Endothelial cell of umbilical vein (primary cell): ENCODE measurements at regions not wholly inside any gene's neighbourhood (a gene's known extent, or its start where the extent isn't known, plus 50 kb on each side); places are given as distances from the start of the nearest gene placed in this dataset.

ENCODE experiments used
- BruUV-seq: library from RNA; stranded (reverse); fragments of 400-500 nt; replicated peaks from 2 replicates; lab custom pipeline; 2021; lab: Mats Ljungman, UMichigan
- CTCF ChIA-PET: fragments of 300-600, 350-600 bp; sonication (Branson Sonifier 250); formaldehyde crosslinking; loops from one replicate; lab custom pipeline; 2021; ENCODE audit warnings: antibody characterized with exemption, inconsistent platforms; lab: Charles Lee
- POLR2A ChIA-PET: fragments of 300-600, 350-600 bp; sonication (Branson Sonifier 250); formaldehyde crosslinking; loops from one replicate; lab custom pipeline; 2021; ENCODE audit warnings: antibody characterized with exemption, inconsistent platforms; lab: Charles Lee
- DNase-seq: peaks from one replicate; pipeline ENCODE4 v3.0.0-alpha.2; 2011; ENCODE audit warnings: low read depth, low spot score
- FAIRE-seq: peaks from 2 replicates; lab custom pipeline; 2011; peaks lifted over from hg19 to GRCh38; lab: Jason Lieb, UNC
- H2AFZ ChIP-seq: 2 replicates; pipeline ENCODE4 v1.6.0; 2012; ENCODE audit warnings: low read depth, low read length, control low read depth, inconsistent platforms
- H3K27ac ChIP-seq: 2 replicates; pipeline ENCODE4 v1.5.1; 2011; ENCODE audit warnings: low read depth, mild to moderate bottlenecking, control low read depth, low read length, moderate library complexity; ENCODE audit not compliant: insufficient read depth
- H3K27me3 ChIP-seq, 2 experiments: 2 replicates each; pipeline versions ENCODE4 v1.6.0 to v1.6.1; 2011; ENCODE audit warnings: low read length in 2 of 2, mixed read lengths in 1 of 2; ENCODE audit not compliant: control insufficient read depth in 2 of 2, insufficient read depth in 2 of 2
- H3K36me3 ChIP-seq, 2 experiments: 2 replicates in 1 of 2; 3 replicates in 1 of 2; pipeline ENCODE4 v1.5.1; 2011; ENCODE audit warnings: low read length in 2 of 2, mild to moderate bottlenecking in 1 of 2, moderate library complexity in 1 of 2; ENCODE audit not compliant: control insufficient read depth in 2 of 2, insufficient read depth in 2 of 2; ENCODE audit errors: extremely low read depth in 1 of 2
- H3K4me1 ChIP-seq: 3 replicates; pipeline ENCODE4 v1.5.1; 2011; ENCODE audit warnings: mild to moderate bottlenecking, low read length; ENCODE audit not compliant: control insufficient read depth, insufficient read depth; ENCODE audit errors: extremely low read depth
- H3K4me2 ChIP-seq: 2 replicates; pipeline ENCODE4 v1.6.1; 2011; ENCODE audit warnings: low read length, control low read depth, mixed read lengths; ENCODE audit not compliant: insufficient read depth
- H3K4me3 ChIP-seq, 3 experiments: fragments of 200-600 bp in 1 of 3; sonication (generic), shearing (Covaris generic) in 1 of 3; replicated peaks in 1 of 3; 2 replicates each; pipeline ENCODE4 v1.5.1; 2011 to 2016; ENCODE audit warnings: control low read depth in 3 of 3, low read length in 3 of 3, mild to moderate bottlenecking in 2 of 3, inconsistent platforms in 1 of 3, low read depth in 1 of 3, moderate library complexity in 1 of 3; ENCODE audit not compliant: insufficient read depth in 1 of 3
- H3K79me2 ChIP-seq: 2 replicates; pipeline ENCODE4 v1.6.0; 2012; ENCODE audit warnings: low read length, inconsistent platforms; ENCODE audit not compliant: control insufficient read depth, insufficient read depth
- H3K9ac ChIP-seq: replicated peaks from 2 replicates; pipeline ENCODE3; 2011; ENCODE audit warnings: low read length, control low read depth; ENCODE audit not compliant: insufficient read depth; ENCODE audit errors: extremely low read depth
- H3K9me1 ChIP-seq: replicated peaks from 3 replicates; pipeline ENCODE4 v1.6.0; 2011; ENCODE audit warnings: mild to moderate bottlenecking, low read length; ENCODE audit not compliant: control insufficient read depth, insufficient read depth; ENCODE audit errors: extremely low read depth
- H3K9me3 ChIP-seq: replicated peaks from 2 replicates; pipeline ENCODE4 v1.5.1; 2012; ENCODE audit warnings: low read length, inconsistent platforms; ENCODE audit not compliant: control insufficient read depth, insufficient read depth
- H4K20me1 ChIP-seq: replicated peaks from 2 replicates; pipeline ENCODE3; 2011; ENCODE audit warnings: mild to moderate bottlenecking, low read length; ENCODE audit not compliant: control insufficient read depth, insufficient read depth; ENCODE audit errors: extremely low read depth
- EZH2 ChIP-seq: IDR thresholded peaks from 2 replicates; pipeline ENCODE4 v1.6.1; 2012; ENCODE audit warnings: borderline replicate concordance, low read depth, mild to moderate bottlenecking, moderate library complexity, low read length, inconsistent platforms; ENCODE audit not compliant: severe bottlenecking
- FOS ChIP-seq: IDR thresholded peaks from 2 replicates; pipeline ENCODE4 v1.6.1; 2011; ENCODE audit warnings: mild to moderate bottlenecking, low read length, moderate library complexity, borderline replicate concordance; ENCODE audit not compliant: insufficient read depth
- GATA2 ChIP-seq: IDR thresholded peaks from 2 replicates; pipeline ENCODE4 v1.7.0; 2011; ENCODE audit warnings: low read depth, mild to moderate bottlenecking, moderate library complexity, mixed read lengths, low read length; ENCODE audit not compliant: insufficient read length, insufficient read depth
- JUN ChIP-seq: IDR thresholded peaks from 2 replicates; pipeline ENCODE4 v1.6.1; 2011; ENCODE audit warnings: borderline replicate concordance, low read depth; ENCODE audit not compliant: insufficient read length, insufficient read depth
- MYC ChIP-seq: IDR thresholded peaks from one replicate; pipeline ENCODE4 v1.6.1; 2011; ENCODE audit warnings: mild to moderate bottlenecking, low read depth, low read length
- POLR2A ChIP-seq: IDR thresholded peaks from 2 replicates; pipeline ENCODE4 v1.6.1; 2012; ENCODE audit warnings: low read depth, mild to moderate bottlenecking, control low read depth, low read length
- POLR2AphosphoS5 ChIP-seq: IDR thresholded peaks from 2 replicates; pipeline ENCODE4 v1.6.1; 2012; ENCODE audit warnings: low read depth, mild to moderate bottlenecking, control low read depth, low read length, moderate library complexity; ENCODE audit not compliant: insufficient read depth
- dilution Hi-C: fragments of 300-500 bp; cut with MboI; formaldehyde crosslinking; loops from one replicate; pipeline ENCODE4 v1.15.0; 2019; ENCODE audit warnings: low sequenced_read_pairs; ENCODE audit not compliant: extremely low pct_ligation_motif_present
- intact Hi-C: fragments of 100-400 bp; cut with micrococcal nuclease; formaldehyde crosslinking; loops from one replicate; pipeline ENCODE4 v1.10.0; 2022
- TF ChIP-seq, protein P1 (sequence below), 2 donors: IDR thresholded peaks; 1 replicate in 1 of 2; 2 replicates in 1 of 2; pipeline ENCODE4 v1.5.1; 2011; ENCODE audit warnings: low read length in 2 of 2, mild to moderate bottlenecking in 2 of 2, moderate library complexity in 2 of 2, control low read depth in 1 of 2, inconsistent platforms in 1 of 2, low read depth in 1 of 2; ENCODE audit not compliant: insufficient read depth in 1 of 2; ENCODE audit errors: extremely low read depth in 1 of 2
- TF ChIP-seq, protein P2 (sequence below): IDR thresholded peaks from 2 replicates; pipeline ENCODE4 v1.6.1; 2011; ENCODE audit not compliant: insufficient read depth, insufficient read length

DNA sequence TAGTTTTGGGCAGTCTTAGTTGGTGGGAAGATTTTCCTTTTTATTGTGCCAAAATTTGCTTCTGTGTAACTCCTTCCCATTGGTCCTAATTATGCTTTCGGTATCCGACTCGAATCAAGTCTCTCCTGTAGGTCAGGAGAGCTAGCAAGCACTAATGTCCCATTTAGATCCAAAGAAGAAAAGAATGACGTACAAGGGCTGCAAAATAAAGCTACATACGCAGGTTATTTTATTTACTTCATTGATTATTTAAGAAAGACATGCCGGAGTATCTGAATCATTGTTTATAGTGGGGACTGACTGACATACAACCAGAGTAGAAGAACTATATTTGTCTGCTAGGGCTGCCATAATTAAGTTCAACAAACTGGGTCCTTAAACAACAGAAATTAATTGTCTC, 648.5 kb downstream of the CPS1 start:
- Histone ChIP-seq H2AFZ (no peak overlapping the region), H4K20me1 (no peaks in the 10 kb centered on the region), H3K27ac (no peak overlapping the region), H3K27me3 (no peaks in the 10 kb centered on the region), H3K4me2 (no peak overlapping the region), H3K4me3 (no peak overlapping the region), H3K36me3 (no peaks in the 10 kb centered on the region), H3K9ac (no peak overlapping the region), H3K9me3 (no peaks in the 10 kb centered on the region), H3K9me1 (no peaks in the 10 kb centered on the region), H3K4me1 (no peaks in the 10 kb centered on the region), H3K79me2 (no peaks in the 10 kb centered on the region)
- intact Hi-C loops (no loop called here), dilution Hi-C loops (no loop called here)
- TF ChIP-seq MYC (no peak), POLR2A (no peak), JUN (no peak), GATA2 (no peak), EZH2 (no peak), POLR2AphosphoS5 (no peak), FOS (no peak)
- TF ChIP-seq, protein P1, sequence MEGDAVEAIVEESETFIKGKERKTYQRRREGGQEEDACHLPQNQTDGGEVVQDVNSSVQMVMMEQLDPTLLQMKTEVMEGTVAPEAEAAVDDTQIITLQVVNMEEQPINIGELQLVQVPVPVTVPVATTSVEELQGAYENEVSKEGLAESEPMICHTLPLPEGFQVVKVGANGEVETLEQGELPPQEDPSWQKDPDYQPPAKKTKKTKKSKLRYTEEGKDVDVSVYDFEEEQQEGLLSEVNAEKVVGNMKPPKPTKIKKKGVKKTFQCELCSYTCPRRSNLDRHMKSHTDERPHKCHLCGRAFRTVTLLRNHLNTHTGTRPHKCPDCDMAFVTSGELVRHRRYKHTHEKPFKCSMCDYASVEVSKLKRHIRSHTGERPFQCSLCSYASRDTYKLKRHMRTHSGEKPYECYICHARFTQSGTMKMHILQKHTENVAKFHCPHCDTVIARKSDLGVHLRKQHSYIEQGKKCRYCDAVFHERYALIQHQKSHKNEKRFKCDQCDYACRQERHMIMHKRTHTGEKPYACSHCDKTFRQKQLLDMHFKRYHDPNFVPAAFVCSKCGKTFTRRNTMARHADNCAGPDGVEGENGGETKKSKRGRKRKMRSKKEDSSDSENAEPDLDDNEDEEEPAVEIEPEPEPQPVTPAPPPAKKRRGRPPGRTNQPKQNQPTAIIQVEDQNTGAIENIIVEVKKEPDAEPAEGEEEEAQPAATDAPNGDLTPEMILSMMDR (IDR thresholded peaks at IDR 0.05; ENCODE audit: extremely low read depth in 1 of 2, insufficient read depth in 1 of 2, low read depth in 1 of 2, low read length in 2 of 2): no peak
- TF ChIP-seq, protein P2, sequence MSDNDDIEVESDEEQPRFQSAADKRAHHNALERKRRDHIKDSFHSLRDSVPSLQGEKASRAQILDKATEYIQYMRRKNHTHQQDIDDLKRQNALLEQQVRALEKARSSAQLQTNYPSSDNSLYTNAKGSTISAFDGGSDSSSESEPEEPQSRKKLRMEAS: no peak
- FAIRE-seq: no peak
- no peak for DNase-seq
- CTCF ChIA-PET: no interaction called here
- no TSS peak for BruUV-seq
- POLR2A ChIA-PET: no interaction called here
